Natural killer cell (primary cell): ENCODE measurements at regions not wholly inside any gene's neighbourhood (a gene's known extent, or its start where the extent isn't known, plus 50 kb on each side); places are given as distances from the start of the nearest gene placed in this dataset.

Source experiments
- ATAC-seq, 3 donors: fragments of 150-1000 bp in 2 of 3; fragments of 200-7000 bp in 1 of 3; cut with Tn5 transposase; 1 replicate in 1 of 3; 2 replicates in 2 of 3; pipeline ENCODE4 v1.10.0; 2021; ENCODE audit warnings: mild to moderate bottlenecking in 2 of 3, moderate library complexity in 2 of 3
- DNase-seq, 2 donors: peaks; one replicate each; pipeline versions ENCODE4 v3.0.0 to v3.0.0-alpha.2; 2013 to 2021; ENCODE audit warnings: mixed read lengths in 1 of 2
- H3K27ac ChIP-seq: one replicate; pipeline ENCODE4 v1.5.1; 2013; ENCODE audit warnings: mild to moderate bottlenecking, low read length
- H3K27me3 ChIP-seq: one replicate; pipeline ENCODE4 v1.6.1; 2013; ENCODE audit warnings: low read length; ENCODE audit not compliant: control insufficient read depth, insufficient read depth
- H3K36me3 ChIP-seq: one replicate; pipeline ENCODE4 v1.6.1; 2013; ENCODE audit warnings: low read length; ENCODE audit not compliant: control insufficient read depth, insufficient read depth
- H3K4me1 ChIP-seq: one replicate; pipeline ENCODE4 v1.6.1; 2013; ENCODE audit warnings: low read length; ENCODE audit not compliant: control insufficient read depth, insufficient read depth
- H3K4me3 ChIP-seq: one replicate; pipeline ENCODE4 v1.5.1; 2013; ENCODE audit warnings: low read length
- H3K9me3 ChIP-seq: one replicate; pipeline ENCODE4 v1.6.1; 2013; ENCODE audit warnings: low read length; ENCODE audit not compliant: control insufficient read depth, insufficient read depth
- H3K27ac Mint-ChIP-seq, 2 donors: one replicate each; pipeline ENCODE4 v1.8.0; 2022; ENCODE audit warnings: mild to moderate bottlenecking in 2 of 2, mixed read lengths in 2 of 2, moderate library complexity in 1 of 2
- H3K27me3 Mint-ChIP-seq, 2 donors: one replicate each; pipeline ENCODE4 v1.8.0; 2022; ENCODE audit warnings: low read depth in 2 of 2, mixed read lengths in 2 of 2
- H3K36me3 Mint-ChIP-seq: one replicate; pipeline ENCODE4 v1.8.0; 2022; ENCODE audit warnings: mixed read lengths
- H3K4me1 Mint-ChIP-seq, 2 donors: one replicate each; pipeline ENCODE4 v1.8.0; 2022; ENCODE audit warnings: mixed read lengths in 2 of 2
- H3K4me3 Mint-ChIP-seq: one replicate; pipeline ENCODE4 v1.8.0; 2022; ENCODE audit warnings: mild to moderate bottlenecking, moderate library complexity, mixed read lengths
- H3K9me3 Mint-ChIP-seq, 2 donors: one replicate each; pipeline ENCODE4 v1.8.0; 2022; ENCODE audit warnings: mixed read lengths in 2 of 2
- WGBS: methylation state at CpG from one replicate; pipeline ENCODE4 v1.1.7; 2013; ENCODE audit warnings: missing lambda C conversion rate; ENCODE audit not compliant: insufficient coverage; 5-methylcytosine and 5-hydroxymethylcytosine counted together
- intact Hi-C: fragments of 100-400 bp; cut with micrococcal nuclease; formaldehyde crosslinking; loops from one replicate; pipeline ENCODE4 v1.14.2; 2022
- TF ChIP-seq, protein P1 (sequence below): fragments of 200-600 bp; IDR thresholded peaks from one replicate; pipeline ENCODE4 v1.8.0; 2022; ENCODE audit warnings: antibody characterized with exemption

DNA sequence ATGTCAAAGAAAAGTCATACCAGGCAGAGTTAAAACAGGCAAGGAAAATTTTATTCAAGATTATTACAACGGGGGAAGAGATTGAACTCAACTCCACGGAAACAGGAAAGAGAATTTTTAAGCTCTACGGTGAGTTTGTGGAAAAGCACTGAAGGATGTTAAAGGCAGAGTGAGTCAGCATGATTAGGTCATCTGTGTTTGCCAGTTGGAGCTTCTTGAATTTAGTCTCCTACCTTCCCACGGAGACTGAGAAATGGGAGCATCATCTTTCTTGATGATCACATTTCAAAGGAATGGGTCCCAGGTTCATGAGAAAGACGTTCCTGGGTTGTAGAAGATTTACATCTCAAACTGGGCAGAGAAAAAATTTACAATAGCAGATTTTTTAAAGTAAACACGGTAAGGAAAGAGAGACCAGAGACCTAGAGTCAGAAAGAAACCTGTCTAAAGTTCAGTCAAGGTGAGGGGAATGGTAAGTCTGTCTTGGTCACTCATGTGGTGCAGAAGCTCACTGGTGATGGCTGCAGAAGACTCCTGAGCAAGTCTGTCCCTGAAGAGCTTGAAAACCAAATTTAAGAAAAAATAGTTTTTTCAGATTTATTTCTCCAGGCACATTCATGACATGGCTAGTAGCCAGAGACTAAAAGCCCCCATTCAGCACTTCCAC, 516.9 kb upstream of the LRRN3 start:
- H3K4me3 Mint-ChIP-seq, result no peak overlapping the region
- intact Hi-C loops, result no loop called here

DNA sequence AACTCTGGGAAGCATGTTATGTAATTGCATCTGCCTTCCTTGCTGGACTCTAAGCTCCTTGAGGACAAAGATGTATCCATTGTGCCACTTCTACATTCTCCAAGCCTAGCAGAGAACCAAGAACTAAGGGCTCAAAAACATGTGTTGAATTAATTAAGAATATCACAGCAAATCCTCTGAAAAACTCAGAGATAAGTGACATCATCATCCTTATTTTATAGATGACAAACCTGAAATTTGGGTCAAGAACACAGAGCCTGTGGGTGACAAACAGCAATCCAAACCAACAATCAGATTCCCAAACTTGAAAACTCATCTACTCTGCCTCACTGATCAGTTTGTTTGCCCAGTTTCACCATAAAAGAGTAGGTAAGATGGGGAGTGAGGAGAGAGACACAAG, 503.6 kb upstream of the LRRN3 start:
- Histone ChIP-seq H3K27me3 (no peaks in the 10 kb centered on the region), H3K4me1 (no peaks in the 10 kb centered on the region), H3K36me3 (no peaks in the 10 kb centered on the region), H3K4me3 (no peak overlapping the region), H3K9me3 (peaks cover 3% of the 10 kb centered on the region), H3K27ac (no peak overlapping the region)
- H3K27me3 Mint-ChIP-seq, result no peaks in the 10 kb centered on the region
- no peak overlapping the region for H3K4me3 Mint-ChIP-seq
- ATAC-seq (no peak), DNase-seq (no peak)
- intact Hi-C loops, result no loop called here
- H3K36me3 Mint-ChIP-seq, result peaks cover 7% of the 10 kb centered on the region
- no peaks in the 10 kb centered on the region for H3K4me1 Mint-ChIP-seq
- TF ChIP-seq, protein P1, sequence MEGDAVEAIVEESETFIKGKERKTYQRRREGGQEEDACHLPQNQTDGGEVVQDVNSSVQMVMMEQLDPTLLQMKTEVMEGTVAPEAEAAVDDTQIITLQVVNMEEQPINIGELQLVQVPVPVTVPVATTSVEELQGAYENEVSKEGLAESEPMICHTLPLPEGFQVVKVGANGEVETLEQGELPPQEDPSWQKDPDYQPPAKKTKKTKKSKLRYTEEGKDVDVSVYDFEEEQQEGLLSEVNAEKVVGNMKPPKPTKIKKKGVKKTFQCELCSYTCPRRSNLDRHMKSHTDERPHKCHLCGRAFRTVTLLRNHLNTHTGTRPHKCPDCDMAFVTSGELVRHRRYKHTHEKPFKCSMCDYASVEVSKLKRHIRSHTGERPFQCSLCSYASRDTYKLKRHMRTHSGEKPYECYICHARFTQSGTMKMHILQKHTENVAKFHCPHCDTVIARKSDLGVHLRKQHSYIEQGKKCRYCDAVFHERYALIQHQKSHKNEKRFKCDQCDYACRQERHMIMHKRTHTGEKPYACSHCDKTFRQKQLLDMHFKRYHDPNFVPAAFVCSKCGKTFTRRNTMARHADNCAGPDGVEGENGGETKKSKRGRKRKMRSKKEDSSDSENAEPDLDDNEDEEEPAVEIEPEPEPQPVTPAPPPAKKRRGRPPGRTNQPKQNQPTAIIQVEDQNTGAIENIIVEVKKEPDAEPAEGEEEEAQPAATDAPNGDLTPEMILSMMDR, result no peak
- H3K9me3 Mint-ChIP-seq, result peaks cover 5 to 6% of the 10 kb centered on the region in 2 donors
- no peak overlapping the region for H3K27ac Mint-ChIP-seq

More for the DNA sequence above, 516.9 kb upstream of the LRRN3 start:
- no peaks in the 10 kb centered on the region for H3K36me3 ChIP-seq
- no peaks in the 10 kb centered on the region for H3K4me1 Mint-ChIP-seq
- H3K9me3 Mint-ChIP-seq, result peaks cover 4 to 18% of the 10 kb centered on the region in 2 donors
- H3K4me3 ChIP-seq, result no peak overlapping the region
- no peak overlapping the region for H3K27ac ChIP-seq
- DNase-seq (no peak), ATAC-seq (no peak)
- no peaks in the 10 kb centered on the region for H3K4me1 ChIP-seq
- 82% methylated on average over 6 of the region's 6 CpGs for WGBS
- TF ChIP-seq, protein P1, result no peak
- H3K36me3 Mint-ChIP-seq, result no peaks in the 10 kb centered on the region
- no peaks in the 10 kb centered on the region for H3K27me3 ChIP-seq
- H3K27ac Mint-ChIP-seq, result no peak overlapping the region
- H3K27me3 Mint-ChIP-seq, result no peaks in the 10 kb centered on the region
- H3K9me3 ChIP-seq, result no peaks in the 10 kb centered on the region

DNA sequence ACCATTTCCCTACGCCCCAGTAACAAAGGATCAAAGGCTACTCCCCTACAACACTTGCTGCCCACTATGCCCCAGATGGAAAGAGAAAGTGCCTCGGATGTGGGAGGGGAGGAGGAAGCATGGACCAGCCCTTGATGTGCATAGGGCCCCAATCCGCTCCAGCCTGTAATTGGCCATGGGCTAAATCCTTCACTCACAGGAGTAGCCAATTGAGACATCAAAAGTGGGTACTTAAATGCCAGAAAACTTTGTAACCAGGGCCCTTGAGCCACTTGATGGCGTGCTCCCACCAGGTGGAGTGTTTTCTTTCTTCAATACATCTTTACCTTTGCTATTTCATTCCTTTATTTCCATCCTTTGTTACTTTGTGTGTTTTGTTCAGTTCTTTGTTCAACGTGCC, 500.5 kb upstream of the LRRN3 start:
- ATAC-seq (no peak), DNase-seq (peak in 1 of 2 donors; percentile 24)
- TF ChIP-seq, protein P1, result no peak
- no peaks in the 10 kb centered on the region for H3K4me1 ChIP-seq
- H3K4me3 ChIP-seq, result no peak overlapping the region
- Mint-ChIP-seq H3K9me3 (peaks cover 5 to 8% of the 10 kb centered on the region in 2 donors), H3K27ac (no peak overlapping the region), H3K4me3 (no peak overlapping the region), H3K27me3 (no peaks in the 10 kb centered on the region), H3K36me3 (peaks cover 7% of the 10 kb centered on the region), H3K4me1 (no peaks in the 10 kb centered on the region)
- H3K27me3 ChIP-seq, result no peaks in the 10 kb centered on the region
- no peak overlapping the region for H3K27ac ChIP-seq
- no peaks in the 10 kb centered on the region for H3K36me3 ChIP-seq
- no peaks in the 10 kb centered on the region for H3K9me3 ChIP-seq
- intact Hi-C loops, result no loop called here
- 82% methylated on average over 4 of the region's 5 CpGs for WGBS

DNA sequence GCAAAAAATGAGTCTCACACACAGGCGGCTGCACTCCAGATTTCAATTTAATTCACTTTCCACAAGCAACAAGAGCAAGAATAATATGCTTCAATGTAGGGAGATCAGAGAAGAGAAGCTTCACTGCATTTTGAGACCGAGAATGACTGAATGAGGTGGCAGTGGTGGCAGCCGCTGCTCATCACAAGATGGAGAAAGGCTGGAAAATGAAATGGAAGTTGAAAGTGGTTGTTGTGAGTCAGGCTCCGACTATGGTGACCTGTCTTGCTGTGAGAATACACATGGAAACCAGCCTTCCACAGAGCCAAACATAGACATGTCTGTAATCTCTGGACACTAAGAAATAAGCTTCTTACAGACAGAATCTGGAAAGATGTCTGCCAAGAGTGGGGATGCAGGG, 499.6 kb upstream of the LRRN3 start:
- H3K36me3 ChIP-seq, result no peaks in the 10 kb centered on the region
- ATAC-seq (no peak), DNase-seq (no peak)
- no peak overlapping the region for H3K27ac ChIP-seq
- TF ChIP-seq, protein P1, result no peak
- no peak overlapping the region for H3K4me3 ChIP-seq
- H3K4me1 ChIP-seq, result no peaks in the 10 kb centered on the region
- intact Hi-C loops, result no loop called here
- Mint-ChIP-seq H3K4me3 (no peak overlapping the region), H3K36me3 (peaks cover 7% of the 10 kb centered on the region), H3K9me3 (peaks cover 5 to 8% of the 10 kb centered on the region in 2 donors), H3K27ac (no peak overlapping the region), H3K27me3 (no peaks in the 10 kb centered on the region), H3K4me1 (no peaks in the 10 kb centered on the region)
- 92% methylated on average over 3 of the region's 4 CpGs for WGBS
- H3K9me3 ChIP-seq, result no peaks in the 10 kb centered on the region
- no peaks in the 10 kb centered on the region for H3K27me3 ChIP-seq
